ENCODE measurements at regions not wholly inside any gene's neighbourhood (a gene's known extent, or its start where the extent isn't known, plus 50 kb on each side); places are given as distances from the start of the nearest gene placed in this dataset.

DNA sequence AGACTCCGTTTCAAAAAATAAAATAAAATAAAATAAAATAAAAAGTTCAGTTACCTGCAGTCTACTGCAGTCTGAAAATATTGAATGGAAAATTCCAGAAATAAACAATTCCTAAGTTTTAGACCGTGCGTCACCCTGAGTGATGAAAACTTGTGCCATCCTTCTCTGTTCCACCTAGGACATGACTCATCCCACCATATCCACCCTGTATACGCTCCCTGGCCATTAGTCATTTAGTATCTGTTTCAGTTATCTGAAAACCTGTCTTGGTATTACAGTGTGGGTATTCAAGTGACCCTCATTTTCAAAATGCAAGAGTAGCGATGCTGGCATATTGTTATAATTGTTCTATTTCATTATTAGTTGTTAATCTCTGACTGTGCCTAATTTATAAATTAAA is 51.8 kb upstream of the TEX48 start:
- in situ Hi-C loops (cut with MboI; ENCODE audit: low pct_unique_long_range_greater_than_20kb, low sequenced_read_pairs, unreplicated experiment): loop anchor here (5.0 kb wide), 1 partner anchor 52 kb away; the partner anchor contains the start of gene TEX48
- TF ChIP-seq, protein P1, sequence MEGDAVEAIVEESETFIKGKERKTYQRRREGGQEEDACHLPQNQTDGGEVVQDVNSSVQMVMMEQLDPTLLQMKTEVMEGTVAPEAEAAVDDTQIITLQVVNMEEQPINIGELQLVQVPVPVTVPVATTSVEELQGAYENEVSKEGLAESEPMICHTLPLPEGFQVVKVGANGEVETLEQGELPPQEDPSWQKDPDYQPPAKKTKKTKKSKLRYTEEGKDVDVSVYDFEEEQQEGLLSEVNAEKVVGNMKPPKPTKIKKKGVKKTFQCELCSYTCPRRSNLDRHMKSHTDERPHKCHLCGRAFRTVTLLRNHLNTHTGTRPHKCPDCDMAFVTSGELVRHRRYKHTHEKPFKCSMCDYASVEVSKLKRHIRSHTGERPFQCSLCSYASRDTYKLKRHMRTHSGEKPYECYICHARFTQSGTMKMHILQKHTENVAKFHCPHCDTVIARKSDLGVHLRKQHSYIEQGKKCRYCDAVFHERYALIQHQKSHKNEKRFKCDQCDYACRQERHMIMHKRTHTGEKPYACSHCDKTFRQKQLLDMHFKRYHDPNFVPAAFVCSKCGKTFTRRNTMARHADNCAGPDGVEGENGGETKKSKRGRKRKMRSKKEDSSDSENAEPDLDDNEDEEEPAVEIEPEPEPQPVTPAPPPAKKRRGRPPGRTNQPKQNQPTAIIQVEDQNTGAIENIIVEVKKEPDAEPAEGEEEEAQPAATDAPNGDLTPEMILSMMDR (IDR thresholded peaks at IDR 0.05; ENCODE audit: extremely low read depth, insufficient read depth, missing control alignments): no peak
- no peak for DNase-seq (ENCODE audit: low spot score)

DNA sequence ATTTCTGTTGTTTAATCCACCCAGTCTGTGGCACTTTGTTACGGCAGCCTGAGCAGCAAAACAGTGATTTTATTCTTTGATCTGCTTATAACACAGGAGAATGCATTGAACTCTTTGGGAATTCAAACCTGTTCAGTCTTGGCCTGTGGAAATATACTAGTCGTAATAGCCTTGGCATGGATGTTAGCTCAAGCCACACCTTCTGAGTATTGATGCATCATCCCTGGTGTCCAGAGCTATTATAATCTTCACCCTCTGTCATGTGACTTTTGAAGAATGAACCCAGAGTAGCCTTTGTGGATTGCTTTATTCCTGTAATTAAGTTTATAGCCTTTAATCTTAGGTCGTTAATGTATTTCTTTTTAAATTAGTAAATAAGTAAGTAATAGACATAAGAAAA is 50.8 kb upstream of the TEX48 start:
- in situ Hi-C loops (cut with MboI; ENCODE audit: low pct_unique_long_range_greater_than_20kb, low sequenced_read_pairs, unreplicated experiment): loop anchor here (5.0 kb wide), 1 partner anchor 51 kb away; the partner anchor contains the start of gene TEX48
- DNase-seq (ENCODE audit: low spot score): no peak
- TF ChIP-seq, protein P1 (IDR thresholded peaks at IDR 0.05; ENCODE audit: extremely low read depth, insufficient read depth, missing control alignments): no peak
